Fibroblast of villous mesenchyme (primary cell): ENCODE measurements at regions not wholly inside any gene's neighbourhood (a gene's known extent, or its start where the extent isn't known, plus 50 kb on each side); places are given as distances from the start of the nearest gene placed in this dataset.

Source experiments
- DNase-seq: peaks from one replicate; pipeline ENCODE4 v3.0.0-alpha.2; 2010; ENCODE audit warnings: low read depth
- H3K4me3 ChIP-seq: 2 replicates; pipeline ENCODE4 v1.5.1; 2011; ENCODE audit warnings: low read depth, mild to moderate bottlenecking, low read length
- TF ChIP-seq, protein P1 (sequence below): IDR thresholded peaks from 2 replicates; pipeline ENCODE4 v1.5.1; 2012; ENCODE audit warnings: low read depth, mild to moderate bottlenecking, low read length; ENCODE audit not compliant: insufficient read depth

DNA sequence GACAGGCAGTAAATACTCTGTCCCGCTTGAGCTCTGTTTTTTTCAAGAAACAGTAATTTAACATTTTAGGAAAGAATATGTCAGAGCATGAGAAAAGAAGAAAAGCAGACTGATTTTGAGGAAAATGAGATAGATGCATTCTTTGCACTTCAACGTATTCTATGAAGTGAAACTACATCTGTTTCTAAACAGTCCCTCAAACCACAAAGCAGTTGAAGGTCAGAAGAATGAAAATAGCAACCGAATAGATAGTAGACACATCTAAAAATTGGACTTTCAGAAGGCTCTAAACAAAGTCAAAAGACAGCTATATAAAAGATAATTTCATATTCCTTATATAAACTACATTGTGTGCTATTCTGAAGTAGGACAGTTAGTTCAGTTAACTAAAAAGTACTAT, 172.6 kb upstream of the LRRC3B start:
- H3K4me3 ChIP-seq = no peak overlapping the region
- TF ChIP-seq, protein P1, sequence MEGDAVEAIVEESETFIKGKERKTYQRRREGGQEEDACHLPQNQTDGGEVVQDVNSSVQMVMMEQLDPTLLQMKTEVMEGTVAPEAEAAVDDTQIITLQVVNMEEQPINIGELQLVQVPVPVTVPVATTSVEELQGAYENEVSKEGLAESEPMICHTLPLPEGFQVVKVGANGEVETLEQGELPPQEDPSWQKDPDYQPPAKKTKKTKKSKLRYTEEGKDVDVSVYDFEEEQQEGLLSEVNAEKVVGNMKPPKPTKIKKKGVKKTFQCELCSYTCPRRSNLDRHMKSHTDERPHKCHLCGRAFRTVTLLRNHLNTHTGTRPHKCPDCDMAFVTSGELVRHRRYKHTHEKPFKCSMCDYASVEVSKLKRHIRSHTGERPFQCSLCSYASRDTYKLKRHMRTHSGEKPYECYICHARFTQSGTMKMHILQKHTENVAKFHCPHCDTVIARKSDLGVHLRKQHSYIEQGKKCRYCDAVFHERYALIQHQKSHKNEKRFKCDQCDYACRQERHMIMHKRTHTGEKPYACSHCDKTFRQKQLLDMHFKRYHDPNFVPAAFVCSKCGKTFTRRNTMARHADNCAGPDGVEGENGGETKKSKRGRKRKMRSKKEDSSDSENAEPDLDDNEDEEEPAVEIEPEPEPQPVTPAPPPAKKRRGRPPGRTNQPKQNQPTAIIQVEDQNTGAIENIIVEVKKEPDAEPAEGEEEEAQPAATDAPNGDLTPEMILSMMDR = no peak
- no peak for DNase-seq

DNA sequence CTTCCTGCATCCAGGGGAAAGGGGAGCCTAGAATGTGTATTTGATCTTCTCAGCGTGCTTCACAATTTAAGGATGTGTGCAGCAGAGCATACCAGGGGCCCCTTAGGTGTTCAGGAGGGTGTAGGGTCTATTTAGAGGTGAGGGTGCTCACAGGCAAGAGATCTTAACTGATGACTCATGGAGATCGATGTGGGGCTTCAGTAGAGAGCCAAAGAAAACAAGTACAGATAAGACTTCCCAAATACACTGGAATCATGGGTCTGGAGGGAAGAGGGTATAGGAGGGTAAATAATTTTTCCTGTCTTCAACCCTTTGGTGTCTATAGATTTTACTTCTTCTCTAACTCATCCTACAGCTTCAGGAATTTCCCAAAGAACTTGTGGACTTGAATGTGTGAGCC, 170.2 kb upstream of the LRRC3B start:
- H3K4me3 ChIP-seq = no peak overlapping the region
- DNase-seq = no peak
- TF ChIP-seq, protein P1 = no peak

DNA sequence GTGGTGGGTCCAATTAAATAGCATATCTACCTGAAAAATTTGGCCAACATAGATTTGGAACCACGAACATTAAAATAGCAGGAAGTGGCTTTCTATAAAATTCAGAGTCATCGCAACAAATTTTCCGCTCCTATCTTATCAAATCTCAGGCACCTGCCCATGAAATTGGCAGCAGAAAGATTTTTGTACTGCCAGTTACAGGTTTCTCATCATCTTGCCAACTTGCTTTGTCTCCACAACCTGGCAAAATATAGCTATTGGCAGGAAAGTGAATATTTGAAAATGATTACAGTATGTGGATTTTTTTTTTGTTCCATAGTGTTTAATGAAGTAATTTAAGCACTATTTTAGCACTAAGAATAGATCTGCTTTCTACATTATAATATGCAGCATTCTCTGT, 161.6 kb upstream of the LRRC3B start:
- H3K4me3 ChIP-seq = no peak overlapping the region
- no peak for DNase-seq
- TF ChIP-seq, protein P1 = no peak

DNA sequence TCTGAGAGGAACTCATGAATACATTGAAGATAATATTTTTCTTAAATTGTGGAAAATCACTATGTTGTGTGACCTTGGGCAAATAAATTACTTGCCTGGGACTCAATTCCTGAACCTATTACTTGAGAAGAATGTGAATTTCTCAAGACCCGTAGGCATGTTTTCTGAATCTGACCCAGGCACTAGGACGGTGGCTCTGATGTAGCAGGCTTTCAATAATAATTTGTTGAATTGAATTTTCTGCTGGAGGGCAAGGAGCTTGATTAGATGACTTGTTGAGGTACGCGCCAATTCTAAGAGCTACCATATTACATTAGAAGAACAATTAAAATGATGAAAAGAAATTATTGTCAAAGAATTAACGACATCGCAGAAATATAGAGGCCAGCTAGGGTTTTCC, 150.2 kb upstream of the LRRC3B start:
- DNase-seq = no peak
- no peak overlapping the region for H3K4me3 ChIP-seq
- TF ChIP-seq, protein P1 = no peak

DNA sequence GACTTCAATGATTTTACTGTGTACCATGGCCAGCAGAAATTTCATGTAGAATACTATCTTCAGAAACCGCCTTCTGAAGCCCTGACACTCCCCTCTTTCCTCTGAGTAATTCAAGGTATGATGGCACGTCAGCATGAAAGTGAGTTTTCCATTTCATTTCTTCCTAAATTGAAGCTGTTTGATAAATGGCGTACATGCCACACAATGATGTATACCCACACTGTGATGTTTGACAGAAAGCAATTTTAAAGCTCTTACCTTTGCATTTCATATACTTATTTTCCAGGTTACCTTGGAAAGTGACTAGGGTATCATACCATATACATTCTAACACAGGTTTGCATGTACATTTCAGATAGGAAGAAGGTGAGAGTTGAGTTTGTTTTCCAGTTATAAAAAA, 147.9 kb upstream of the LRRC3B start:
- TF ChIP-seq, protein P1 = no peak
- no peak overlapping the region for H3K4me3 ChIP-seq
- no peak for DNase-seq

DNA sequence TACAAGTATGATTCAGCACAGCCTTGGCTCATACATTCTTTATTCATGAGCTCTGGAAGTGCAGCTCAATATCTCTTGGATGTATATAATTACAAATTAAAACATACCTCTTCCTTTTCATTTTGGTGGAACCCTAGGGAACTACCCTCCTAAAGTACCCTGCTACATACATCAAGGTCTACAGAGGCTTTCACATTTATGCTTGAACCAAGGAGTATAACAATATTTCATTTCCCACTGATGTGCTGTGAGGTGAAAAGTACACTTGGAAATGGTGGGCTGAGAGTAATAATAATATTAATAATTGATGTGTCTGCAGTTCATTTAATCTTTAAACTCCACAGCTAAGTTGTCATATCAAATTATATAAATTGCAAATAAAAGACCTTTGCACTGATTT, 142.2 kb upstream of the LRRC3B start:
- TF ChIP-seq, protein P1 = no peak
- no peak overlapping the region for H3K4me3 ChIP-seq
- no peak for DNase-seq

DNA sequence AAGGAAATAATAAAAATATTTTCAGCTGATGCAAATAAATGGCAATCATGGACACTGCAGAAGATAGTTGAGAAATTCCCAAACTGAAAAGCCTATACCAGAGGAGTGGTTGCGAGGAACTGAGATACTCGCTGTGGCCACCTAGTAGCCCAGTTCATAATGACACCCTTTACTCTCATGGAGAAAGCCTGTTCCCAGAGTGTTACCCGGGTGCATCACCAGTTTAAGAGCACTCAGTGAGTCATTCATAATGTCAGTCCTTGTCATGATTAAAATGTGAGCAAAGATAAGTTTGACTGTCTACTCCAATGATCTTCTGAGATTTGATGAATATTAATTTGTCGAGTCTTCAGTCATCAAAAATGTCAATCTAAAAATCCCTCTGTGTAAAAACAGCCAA, 138.4 kb upstream of the LRRC3B start:
- no peak for DNase-seq
- TF ChIP-seq, protein P1 = no peak
- H3K4me3 ChIP-seq = no peak overlapping the region
